NB4 (cell line): ENCODE measurements at regions not wholly inside any gene's neighbourhood (a gene's known extent, or its start where the extent isn't known, plus 50 kb on each side); places are given as distances from the start of the nearest gene placed in this dataset.

ENCODE experiments used
- CTCF ChIP-seq: IDR thresholded peaks from one replicate; pipeline ENCODE4 v1.5.1; 2012; ENCODE audit warnings: low read depth, low read length
- POLR2A ChIP-seq: IDR thresholded peaks from 2 replicates; pipeline ENCODE4 v1.6.1; 2011; ENCODE audit warnings: mild to moderate bottlenecking; ENCODE audit not compliant: insufficient read length; ENCODE audit errors: extremely low read depth

- TF ChIP-seq POLR2A: no peak
- TF ChIP-seq CTCF: no peak
Observed at GRCh38 chr4:62495032-62495431, 1294.9 kb downstream of the ADGRL3 start.
